Activated CD8-positive, alpha-beta T cell treated with anti-CD3 and anti-CD28 coated beads for 36 hours (primary cell): ENCODE measurements at regions not wholly inside any gene's neighbourhood (a gene's known extent, or its start where the extent isn't known, plus 50 kb on each side); places are given as distances from the start of the nearest gene placed in this dataset.

Experiments used
- ATAC-seq: fragments of 200-7000 bp; cut with Tn5 transposase; one replicate; pipeline ENCODE4 v1.10.0; 2021; ENCODE audit warnings: mild to moderate bottlenecking, moderate library complexity
- CTCF ChIA-PET: fragments of 350-600 bp; sonication (Branson Sonifier 250); formaldehyde crosslinking; loops from one replicate; lab custom pipeline; 2021; ENCODE audit warnings: antibody characterized with exemption; lab: Charles Lee
- POLR2A ChIA-PET: fragments of 350-600 bp; sonication (Branson Sonifier 250); formaldehyde crosslinking; loops from one replicate; lab custom pipeline; 2021; ENCODE audit warnings: antibody characterized with exemption; lab: Charles Lee
- DNase-seq: peaks from one replicate; pipeline ENCODE4 v3.0.0-alpha.2; 2020
- H3K27ac Mint-ChIP-seq: one replicate; pipeline ENCODE4 v1.8.0; 2021; ENCODE audit warnings: mild to moderate bottlenecking, mixed read lengths
- H3K27me3 Mint-ChIP-seq: one replicate; pipeline ENCODE4 v1.8.0; 2021; ENCODE audit warnings: mixed read lengths
- H3K36me3 Mint-ChIP-seq: one replicate; pipeline ENCODE4 v1.8.0; 2021; ENCODE audit warnings: low read depth, mixed read lengths
- H3K4me1 Mint-ChIP-seq: one replicate; pipeline ENCODE4 v1.8.0; 2021; ENCODE audit warnings: low read depth, mixed read lengths
- H3K4me3 Mint-ChIP-seq: one replicate; pipeline ENCODE4 v1.8.0; 2021; ENCODE audit warnings: mild to moderate bottlenecking, moderate library complexity, mixed read lengths
- H3K9me3 Mint-ChIP-seq: one replicate; pipeline ENCODE4 v1.8.0; 2021; ENCODE audit warnings: mixed read lengths
- CTCF ChIP-seq: fragments of 200-600 bp; IDR thresholded peaks from one replicate; pipeline ENCODE4 v1.8.0; 2022; ENCODE audit warnings: antibody characterized with exemption, mild to moderate bottlenecking
- intact Hi-C: fragments of 100-400 bp; cut with micrococcal nuclease; formaldehyde crosslinking; loops from one replicate; pipeline ENCODE4 v1.10.0; 2022

GRCh38 chr9:129350143-129350935, 172.3 kb upstream of the IER5L start:
- ChIA-PET CTCF (interaction anchor here (0.8 kb wide), 1 partner anchor 177 kb away, joined by 3 read pairs; no protein-coding TSS in a partner anchor), POLR2A (interaction anchor here (1.0 kb wide), 1 partner anchor 11 kb away, joined by 3 read pairs; no protein-coding TSS in a partner anchor)
- TF ChIP-seq CTCF = no peak
- Mint-ChIP-seq H3K36me3 (no peaks in the 10 kb centered on the region), H3K27me3 (no peaks in the 10 kb centered on the region), H3K9me3 (peaks cover 1% of the 10 kb centered on the region), H3K27ac (no peak overlapping the region), H3K4me3 (no peak overlapping the region), H3K4me1 (peaks cover 14% of the 10 kb centered on the region)
- intact Hi-C loops = no loop called here
- ATAC-seq = no peak
- no peak for DNase-seq

GRCh38 chr9:129349665-129349947, 171.5 kb upstream of the IER5L start:
- H3K36me3 Mint-ChIP-seq = no peaks in the 10 kb centered on the region
- H3K9me3 Mint-ChIP-seq = no peaks in the 10 kb centered on the region
- intact Hi-C loops = no loop called here
- CTCF ChIA-PET = interaction anchor here (0.8 kb wide), 1 partner anchor 176 kb away, joined by 3 read pairs; no protein-coding TSS in a partner anchor
- H3K27me3 Mint-ChIP-seq = no peaks in the 10 kb centered on the region
- ATAC-seq (no peak), DNase-seq (no peak)
- no peak overlapping the region for H3K27ac Mint-ChIP-seq
- POLR2A ChIA-PET = interaction anchor here (1.2 kb wide), 1 partner anchor 19 kb away, joined by 3 read pairs; no protein-coding TSS in a partner anchor
- H3K4me1 Mint-ChIP-seq = peaks cover 14% of the 10 kb centered on the region
- TF ChIP-seq CTCF = no peak
- no peak overlapping the region for H3K4me3 Mint-ChIP-seq

DNA sequence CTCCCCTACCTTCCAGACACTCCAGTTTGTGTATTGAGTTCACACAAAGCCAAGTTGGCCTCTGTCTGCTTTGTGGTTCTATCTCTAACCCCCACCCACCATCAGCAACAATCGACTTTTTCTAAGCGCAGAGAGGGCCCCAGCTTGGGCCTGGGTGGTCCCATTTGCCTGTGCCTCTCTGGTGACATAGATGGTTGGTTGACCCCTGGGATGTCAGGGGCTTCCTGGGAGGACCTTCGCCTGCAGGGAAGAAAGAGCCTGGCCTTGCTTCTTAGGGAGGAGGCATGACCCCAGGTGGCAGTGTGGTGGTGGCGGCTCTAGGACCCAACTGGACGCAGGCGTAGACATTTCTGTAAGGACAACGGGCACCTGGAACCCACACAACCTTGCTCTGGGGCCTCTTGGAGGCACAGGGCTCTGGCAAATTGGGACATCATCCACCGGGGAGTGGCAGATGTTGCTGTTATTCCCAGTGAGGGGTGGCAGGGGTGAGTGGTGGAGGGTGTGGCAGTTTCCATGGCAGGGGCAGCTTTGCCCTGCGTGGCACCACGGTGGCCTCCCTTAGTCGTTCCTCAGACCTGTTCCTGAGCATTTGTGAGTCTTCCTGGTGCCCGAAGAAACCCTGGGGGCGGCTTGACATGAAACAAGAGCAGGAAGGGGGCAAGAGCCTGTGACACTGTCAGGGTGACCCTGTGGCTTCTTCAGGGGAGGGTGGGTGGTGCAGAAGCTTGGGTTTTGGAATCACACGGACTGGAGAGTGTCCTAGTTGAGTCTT, 171.0 kb upstream of the IER5L start:
- DNase-seq = no peak
- ChIA-PET CTCF (interaction anchor here (0.8 kb wide), 1 partner anchor 176 kb away, joined by 3 read pairs; no protein-coding TSS in a partner anchor), POLR2A (interaction anchor here (1.2 kb wide), 1 partner anchor 18 kb away, joined by 3 read pairs; no protein-coding TSS in a partner anchor)
- H3K9me3 Mint-ChIP-seq = no peaks in the 10 kb centered on the region
- no peak for TF ChIP-seq CTCF
- ATAC-seq = no peak
- H3K27ac Mint-ChIP-seq = no peak overlapping the region
- no peaks in the 10 kb centered on the region for H3K36me3 Mint-ChIP-seq
- H3K27me3 Mint-ChIP-seq = no peaks in the 10 kb centered on the region
- peaks cover 14% of the 10 kb centered on the region for H3K4me1 Mint-ChIP-seq
- intact Hi-C loops = no loop called here
- no peak overlapping the region for H3K4me3 Mint-ChIP-seq

DNA sequence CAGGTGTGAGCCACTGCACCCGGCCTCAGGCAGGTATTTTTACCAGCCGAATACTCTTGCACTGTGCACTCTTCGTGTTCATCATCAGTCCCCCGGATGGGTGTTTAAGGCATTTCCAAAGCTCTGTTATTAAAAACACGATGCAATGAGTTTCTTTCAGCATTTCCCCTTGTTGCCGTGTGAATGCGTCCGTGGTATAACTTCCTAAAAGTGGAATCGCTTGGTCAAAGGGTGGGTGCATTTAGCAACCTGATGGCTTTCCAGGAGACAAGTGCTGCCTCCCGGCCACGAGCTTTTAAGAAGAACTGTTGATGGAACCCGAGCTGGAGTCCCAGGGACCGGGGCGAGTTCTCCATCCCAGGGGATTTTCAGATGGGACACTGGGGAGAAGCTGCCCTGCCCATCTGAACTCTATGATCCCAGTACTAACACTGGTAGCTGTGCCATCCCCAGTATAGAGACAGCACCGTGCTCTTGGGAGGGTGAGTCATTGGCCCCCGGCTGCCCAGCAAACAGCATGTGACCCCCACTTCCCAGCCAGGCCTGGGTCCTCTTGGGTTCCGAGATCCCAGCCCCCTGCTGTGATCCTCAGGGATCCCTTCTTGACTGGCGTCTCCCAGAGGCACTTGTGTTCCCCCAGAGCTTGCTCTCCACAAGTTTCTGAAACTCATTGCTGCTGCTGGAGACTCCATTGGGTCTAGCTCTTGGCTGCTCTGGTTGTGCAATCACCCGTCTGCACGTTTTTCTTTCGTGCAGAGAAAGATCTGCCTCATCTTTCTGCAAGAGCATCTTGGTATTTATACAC, 169.5 kb upstream of the IER5L start:
- H3K27me3 Mint-ChIP-seq = no peaks in the 10 kb centered on the region
- POLR2A ChIA-PET = interaction anchor here (0.5 to 1.6 kb wide), 3 partner anchors 12 to 234 kb away, joined by 3 to 5 read pairs (median 3); no protein-coding TSS in a partner anchor
- DNase-seq = no peak
- intact Hi-C loops = no loop called here
- ATAC-seq = no peak
- H3K4me3 Mint-ChIP-seq = no peak overlapping the region
- H3K27ac Mint-ChIP-seq = no peak overlapping the region
- no peak for TF ChIP-seq CTCF
- no peaks in the 10 kb centered on the region for H3K36me3 Mint-ChIP-seq
- peaks cover 14% of the 10 kb centered on the region for H3K4me1 Mint-ChIP-seq
- CTCF ChIA-PET = interaction anchor here (1.2 to 2.6 kb wide), 5 partner anchors 13 to 262 kb away, joined by 3 to 8 read pairs (median 3); no protein-coding TSS in a partner anchor
- no peaks in the 10 kb centered on the region for H3K9me3 Mint-ChIP-seq
